Osteocyte (in vitro differentiated cells): ENCODE measurements at regions not wholly inside any gene's neighbourhood (a gene's known extent, or its start where the extent isn't known, plus 50 kb on each side); places are given as distances from the start of the nearest gene placed in this dataset.

Source experiments
- DNase-seq: peaks from one replicate; pipeline ENCODE4 v3.0.0; 2021; ENCODE audit warnings: mixed read lengths; ENCODE audit not compliant: unreplicated experiment; ENCODE audit errors: extremely low spot score
- H3K27ac Mint-ChIP-seq: one replicate; pipeline ENCODE4 v1.8.0; 2021; ENCODE audit warnings: mild to moderate bottlenecking, mixed read lengths; ENCODE audit not compliant: unreplicated experiment
- H3K27me3 Mint-ChIP-seq: one replicate; pipeline ENCODE4 v1.8.0; 2021; ENCODE audit warnings: mixed read lengths; ENCODE audit not compliant: unreplicated experiment
- H3K36me3 Mint-ChIP-seq: one replicate; pipeline ENCODE4 v1.8.0; 2021; ENCODE audit warnings: mixed read lengths; ENCODE audit not compliant: unreplicated experiment
- H3K4me1 Mint-ChIP-seq: one replicate; pipeline ENCODE4 v1.8.0; 2021; ENCODE audit warnings: mixed read lengths; ENCODE audit not compliant: unreplicated experiment
- H3K4me3 Mint-ChIP-seq: one replicate; pipeline ENCODE4 v1.8.0; 2021; ENCODE audit warnings: mild to moderate bottlenecking, moderate library complexity, mixed read lengths; ENCODE audit not compliant: unreplicated experiment
- H3K9me3 Mint-ChIP-seq: one replicate; pipeline ENCODE4 v1.8.0; 2021; ENCODE audit warnings: mixed read lengths; ENCODE audit not compliant: unreplicated experiment
- TF ChIP-seq, protein P1 (sequence below): fragments of 200-600 bp; sonication (generic); IDR thresholded peaks from 2 replicates; pipeline ENCODE4 v1.5.0; 2021; ENCODE audit warnings: antibody characterized with exemption, mild to moderate bottlenecking, moderate library complexity

DNA sequence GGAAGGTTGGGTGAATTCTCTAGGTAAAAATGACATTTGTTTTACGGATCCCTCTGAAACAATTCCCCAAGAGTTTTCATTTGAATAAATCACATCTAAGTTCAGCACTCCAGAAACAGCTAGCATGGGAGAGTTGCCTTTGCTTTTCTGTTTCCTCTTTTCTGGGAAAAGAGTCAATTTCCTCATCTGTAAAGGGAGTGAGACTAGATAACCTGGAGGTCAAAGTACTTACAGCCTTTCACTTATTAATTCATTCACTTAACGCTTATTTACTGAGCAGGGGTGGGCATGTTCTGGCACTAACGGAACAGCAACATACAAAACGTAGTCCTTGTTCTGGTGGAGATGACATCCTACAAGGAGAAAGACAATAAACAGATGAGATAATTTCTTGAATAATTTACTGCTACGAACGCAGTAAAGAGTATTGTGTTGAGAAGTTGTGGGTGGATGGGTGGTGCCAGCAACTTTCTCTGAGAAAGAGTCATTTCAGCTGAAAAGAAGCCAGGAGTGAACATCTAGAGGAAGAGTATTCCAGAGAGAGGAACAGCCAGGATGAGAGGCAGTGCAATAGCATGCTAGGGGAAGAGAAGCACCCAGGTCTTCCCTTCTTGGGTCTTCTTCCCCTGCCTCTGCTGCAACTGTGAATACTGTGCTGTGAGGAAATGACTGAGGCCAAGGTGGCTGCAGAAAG is 335.6 kb downstream of the ZSWIM6 start:
- TF ChIP-seq, protein P1, sequence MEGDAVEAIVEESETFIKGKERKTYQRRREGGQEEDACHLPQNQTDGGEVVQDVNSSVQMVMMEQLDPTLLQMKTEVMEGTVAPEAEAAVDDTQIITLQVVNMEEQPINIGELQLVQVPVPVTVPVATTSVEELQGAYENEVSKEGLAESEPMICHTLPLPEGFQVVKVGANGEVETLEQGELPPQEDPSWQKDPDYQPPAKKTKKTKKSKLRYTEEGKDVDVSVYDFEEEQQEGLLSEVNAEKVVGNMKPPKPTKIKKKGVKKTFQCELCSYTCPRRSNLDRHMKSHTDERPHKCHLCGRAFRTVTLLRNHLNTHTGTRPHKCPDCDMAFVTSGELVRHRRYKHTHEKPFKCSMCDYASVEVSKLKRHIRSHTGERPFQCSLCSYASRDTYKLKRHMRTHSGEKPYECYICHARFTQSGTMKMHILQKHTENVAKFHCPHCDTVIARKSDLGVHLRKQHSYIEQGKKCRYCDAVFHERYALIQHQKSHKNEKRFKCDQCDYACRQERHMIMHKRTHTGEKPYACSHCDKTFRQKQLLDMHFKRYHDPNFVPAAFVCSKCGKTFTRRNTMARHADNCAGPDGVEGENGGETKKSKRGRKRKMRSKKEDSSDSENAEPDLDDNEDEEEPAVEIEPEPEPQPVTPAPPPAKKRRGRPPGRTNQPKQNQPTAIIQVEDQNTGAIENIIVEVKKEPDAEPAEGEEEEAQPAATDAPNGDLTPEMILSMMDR, result no peak
- no peak overlapping the region for H3K4me3 Mint-ChIP-seq
- no peak for DNase-seq
- peaks cover 41% of the 10 kb centered on the region for H3K27me3 Mint-ChIP-seq
- no peaks in the 10 kb centered on the region for H3K36me3 Mint-ChIP-seq
- H3K4me1 Mint-ChIP-seq, result peaks cover under 1% of the 10 kb centered on the region
- H3K9me3 Mint-ChIP-seq, result no peaks in the 10 kb centered on the region
- H3K27ac Mint-ChIP-seq, result no peak overlapping the region

DNA sequence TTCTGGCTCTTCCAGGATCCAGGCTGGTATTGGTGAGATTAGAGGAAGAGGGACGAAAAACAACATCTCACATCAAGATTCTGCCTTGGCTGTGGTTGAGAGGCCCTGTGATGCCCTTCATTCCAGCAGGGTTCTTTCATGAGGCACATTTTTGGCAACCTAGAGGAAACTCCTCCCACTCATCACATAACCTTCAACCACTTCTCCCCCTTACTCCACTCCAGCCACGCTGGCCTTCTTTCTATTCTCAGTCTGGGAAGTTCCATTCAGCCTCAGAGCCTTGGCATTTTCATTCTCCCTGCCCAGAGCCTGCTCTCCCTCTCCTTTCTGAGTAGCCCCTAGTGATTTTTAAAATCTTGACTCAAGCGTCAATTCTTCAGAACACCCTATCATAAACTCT is 337.5 kb downstream of the ZSWIM6 start:
- DNase-seq, result no peak
- Mint-ChIP-seq H3K4me1 (peaks cover 8% of the 10 kb centered on the region), H3K27ac (no peak overlapping the region), H3K4me3 (no peak overlapping the region), H3K27me3 (peaks cover 25% of the 10 kb centered on the region), H3K36me3 (no peaks in the 10 kb centered on the region), H3K9me3 (no peaks in the 10 kb centered on the region)
- TF ChIP-seq, protein P1, result no peak

DNA sequence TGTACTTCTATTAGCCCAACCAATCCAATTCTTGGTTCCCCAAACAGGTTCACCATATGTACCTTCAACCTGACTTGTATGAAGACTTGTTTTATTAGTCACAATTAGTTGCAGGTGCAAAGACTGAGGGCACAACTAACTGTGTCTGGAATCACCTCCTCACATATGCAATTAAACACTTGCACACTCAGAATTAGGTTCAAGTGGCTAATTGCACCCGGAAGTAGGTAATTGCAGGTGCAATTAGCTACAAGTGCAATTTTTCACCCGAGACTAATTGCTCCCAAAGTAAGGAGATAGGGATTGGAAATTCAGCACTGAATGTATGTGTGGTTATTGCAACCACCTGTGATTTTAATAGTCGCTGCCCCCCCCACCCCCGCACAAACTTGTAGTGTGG is 338.9 kb downstream of the ZSWIM6 start:
- no peaks in the 10 kb centered on the region for H3K36me3 Mint-ChIP-seq
- DNase-seq, result no peak
- no peak overlapping the region for H3K27ac Mint-ChIP-seq
- no peaks in the 10 kb centered on the region for H3K9me3 Mint-ChIP-seq
- H3K4me1 Mint-ChIP-seq, result peaks cover 8% of the 10 kb centered on the region
- H3K4me3 Mint-ChIP-seq, result no peak overlapping the region
- TF ChIP-seq, protein P1, result no peak
- peaks cover 20% of the 10 kb centered on the region for H3K27me3 Mint-ChIP-seq

DNA sequence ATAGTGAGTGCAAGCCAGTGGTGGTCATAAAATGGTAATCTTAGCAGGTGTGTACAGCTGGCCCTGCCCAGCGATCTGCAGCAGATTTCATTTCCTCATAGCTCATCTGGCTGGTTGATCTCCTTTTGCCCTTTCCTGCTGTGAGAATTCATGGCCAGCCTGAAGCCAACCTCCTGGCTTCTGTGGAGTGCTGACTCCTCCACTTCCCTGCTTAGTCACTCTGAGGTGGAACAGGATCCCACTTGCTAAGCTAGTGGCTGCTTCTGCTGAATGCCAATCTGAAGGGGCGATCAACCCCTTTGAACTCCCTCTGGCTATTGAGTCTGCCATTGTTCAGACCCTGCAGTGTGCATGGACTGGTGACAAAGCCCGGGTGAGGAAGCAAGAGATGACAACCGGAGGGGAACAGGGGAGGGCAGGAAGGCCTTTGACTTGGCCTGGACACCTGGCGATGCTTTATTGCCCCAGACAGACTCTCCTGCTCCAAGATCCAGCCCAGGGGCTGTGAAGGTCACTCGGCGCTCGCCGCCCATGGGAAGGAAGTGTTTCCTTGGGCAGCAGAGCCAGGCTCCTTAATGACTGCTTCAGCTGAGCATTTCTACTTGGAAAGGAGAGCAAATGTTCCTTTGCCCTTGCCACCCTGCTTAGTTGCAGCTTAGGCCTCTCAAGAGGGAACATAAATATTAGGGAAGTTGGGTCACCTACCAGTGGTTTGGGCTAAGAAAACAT is 341.1 kb downstream of the ZSWIM6 start:
- TF ChIP-seq, protein P1, result no peak
- no peak overlapping the region for H3K4me3 Mint-ChIP-seq
- peaks cover 16% of the 10 kb centered on the region for H3K27me3 Mint-ChIP-seq
- H3K27ac Mint-ChIP-seq, result no peak overlapping the region
- H3K36me3 Mint-ChIP-seq, result no peaks in the 10 kb centered on the region
- H3K9me3 Mint-ChIP-seq, result no peaks in the 10 kb centered on the region
- no peak for DNase-seq
- peaks cover 8% of the 10 kb centered on the region for H3K4me1 Mint-ChIP-seq

DNA sequence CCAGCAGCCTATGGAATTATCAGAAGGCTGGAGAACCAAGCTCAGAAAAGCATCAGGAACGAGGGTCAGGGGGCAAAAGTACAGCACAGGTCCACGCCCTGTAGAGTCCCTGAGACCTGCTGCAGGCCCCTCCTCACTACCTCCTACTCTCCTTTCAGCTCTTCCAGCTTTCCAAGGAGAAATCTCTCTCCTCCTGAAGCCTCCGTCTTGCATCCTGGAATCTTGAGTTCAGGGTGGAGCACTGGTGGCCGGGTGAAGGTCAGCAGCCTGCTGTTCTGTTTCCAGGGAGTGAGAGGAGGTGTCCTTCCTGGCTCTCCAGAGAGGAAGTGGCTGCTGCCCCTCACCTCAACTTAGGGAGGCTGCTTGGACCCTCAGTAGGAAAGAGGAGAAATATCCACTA is 342.3 kb downstream of the ZSWIM6 start:
- Mint-ChIP-seq H3K4me3 (no peak overlapping the region), H3K36me3 (no peaks in the 10 kb centered on the region), H3K27me3 (peaks cover 8% of the 10 kb centered on the region), H3K4me1 (peaks cover 8% of the 10 kb centered on the region), H3K9me3 (no peaks in the 10 kb centered on the region), H3K27ac (no peak overlapping the region)
- no peak for DNase-seq
- TF ChIP-seq, protein P1, result no peak
